Inferior parietal cortex (tissue), 1 donor: ENCODE measurements at regions not wholly inside any gene's neighbourhood (a gene's known extent, or its start where the extent isn't known, plus 50 kb on each side); places are given as distances from the start of the nearest gene placed in this dataset.
A peak's percentile ranks its signal among the peaks of the same experiment; 100 is the strongest.
"Not testable (repeated sequence)": the region's sequence is repeated elsewhere in the genome, so short reads cannot be mapped to it uniquely, and the experiment has no call there.

Source experiments
- DNase-seq: peaks from one replicate; pipeline ENCODE4 v3.0.0-alpha.2; 2016; ENCODE audit errors: extremely low spot score

DNA sequence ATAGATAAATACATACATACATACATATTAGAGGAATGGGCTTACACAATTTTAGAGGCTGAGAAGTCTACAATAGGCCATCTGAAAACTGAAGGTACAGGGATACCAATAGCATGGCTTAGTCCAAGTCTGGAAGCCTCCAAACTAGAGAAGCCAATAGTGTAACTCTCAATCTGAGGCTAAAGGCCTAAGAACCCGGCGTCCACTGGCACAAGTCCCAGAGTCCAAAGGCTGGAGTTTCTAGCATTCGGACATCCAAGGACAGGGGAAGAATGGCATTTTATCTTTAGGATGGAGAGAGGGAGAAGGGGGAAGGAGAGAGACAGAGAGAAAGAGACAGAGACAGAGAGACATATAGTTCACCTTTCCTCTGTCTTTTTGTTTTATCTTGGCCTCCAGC, 63.7 kb upstream of the SYT4 start:
- no peak for DNase-seq

DNA sequence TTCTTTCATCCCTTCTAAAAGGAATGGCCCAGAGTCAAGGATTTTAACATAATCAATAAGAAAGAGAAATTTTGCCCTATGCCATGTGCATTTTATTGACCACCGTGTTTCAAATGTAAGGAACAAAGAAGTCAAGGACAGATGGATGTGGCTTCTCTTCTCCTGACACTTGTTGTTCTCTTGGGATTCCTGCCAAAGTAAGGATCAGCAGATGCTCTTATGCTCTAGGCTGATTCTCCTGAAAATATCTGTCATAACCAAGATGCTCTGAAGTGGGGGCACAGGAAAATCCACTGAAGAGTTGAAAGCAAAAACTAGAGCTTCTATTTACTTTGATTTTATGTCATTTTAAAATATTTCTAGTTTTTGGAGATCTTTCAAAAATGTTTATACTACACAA, 72.9 kb upstream of the SYT4 start:
- DNase-seq = no peak

DNA sequence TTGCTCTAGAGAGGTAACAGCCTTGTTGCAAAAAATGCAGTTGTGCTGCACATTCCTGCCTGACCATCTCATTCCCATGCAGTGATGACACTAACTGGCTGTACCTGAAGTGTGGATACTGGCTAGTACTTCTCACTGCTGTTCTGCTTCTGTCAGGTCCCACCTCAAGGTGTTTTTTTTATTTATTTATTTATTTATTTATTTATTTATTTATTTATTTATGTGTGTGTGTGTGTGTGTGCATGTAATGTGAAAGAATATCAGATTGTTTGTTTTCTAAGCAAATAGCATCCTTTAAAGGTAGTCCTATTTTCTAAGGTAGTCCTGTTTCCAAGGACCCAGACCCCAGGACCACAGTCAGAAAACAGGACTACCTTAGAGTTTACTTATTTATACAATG, 87.2 kb upstream of the SYT4 start:
- no peak for DNase-seq

DNA sequence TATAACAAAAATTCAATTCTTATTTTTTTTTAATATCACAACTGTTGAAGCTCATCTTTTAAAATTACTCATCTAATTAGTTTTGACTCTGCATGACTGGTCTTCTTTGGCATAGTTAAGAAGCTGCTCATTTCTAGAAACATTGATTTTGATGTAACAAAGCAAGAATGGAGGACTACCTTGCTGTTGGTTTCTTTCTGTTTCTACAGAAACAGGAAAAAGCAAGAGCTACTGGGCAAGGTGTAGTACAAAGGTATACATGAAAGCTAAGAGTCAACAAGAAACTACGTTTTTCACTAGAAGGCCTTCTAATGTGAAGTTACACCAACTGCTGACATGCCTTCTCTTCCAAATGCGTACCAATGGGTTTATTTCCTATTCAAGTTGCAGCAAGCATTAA, 90.6 kb upstream of the SYT4 start:
- DNase-seq = no peak

DNA sequence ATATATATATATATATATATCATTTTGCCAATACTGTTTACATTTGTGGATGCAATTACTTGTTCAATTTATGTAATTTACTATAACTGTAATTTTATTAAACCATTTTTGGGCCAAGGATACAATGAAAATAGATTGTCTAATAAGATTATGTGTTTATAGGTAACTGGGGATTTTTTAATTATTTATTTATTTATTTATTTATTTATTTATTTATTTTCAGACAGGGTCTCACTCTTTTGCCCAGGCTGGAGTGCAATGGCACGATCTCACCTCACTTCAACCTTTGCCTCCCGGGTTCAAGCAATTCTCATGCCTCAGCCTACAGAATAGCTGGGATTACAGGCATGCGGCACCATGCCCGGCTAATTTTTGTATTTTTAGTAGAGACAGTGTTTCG, 92.0 kb upstream of the SYT4 start:
- not testable (repeated sequence) for DNase-seq

DNA sequence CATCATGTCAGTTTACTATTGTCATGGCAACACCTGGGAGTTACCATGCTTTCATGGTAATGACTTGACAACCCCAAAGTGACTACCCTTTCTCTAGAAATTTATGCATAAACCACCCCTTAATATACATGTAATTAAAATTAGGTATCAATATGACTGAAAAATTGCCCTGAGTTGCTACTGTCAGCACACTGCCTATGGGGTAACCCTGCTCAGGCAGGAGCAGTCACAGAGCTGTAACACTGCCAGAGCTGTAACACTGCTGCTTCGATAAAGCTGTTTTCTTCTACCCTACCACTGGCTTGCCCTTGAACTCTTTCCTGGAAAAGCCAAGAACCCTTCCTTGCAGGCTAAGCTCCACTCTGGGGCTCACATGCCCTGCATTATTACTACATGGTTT, 95.5 kb upstream of the SYT4 start:
- no peak for DNase-seq

DNA sequence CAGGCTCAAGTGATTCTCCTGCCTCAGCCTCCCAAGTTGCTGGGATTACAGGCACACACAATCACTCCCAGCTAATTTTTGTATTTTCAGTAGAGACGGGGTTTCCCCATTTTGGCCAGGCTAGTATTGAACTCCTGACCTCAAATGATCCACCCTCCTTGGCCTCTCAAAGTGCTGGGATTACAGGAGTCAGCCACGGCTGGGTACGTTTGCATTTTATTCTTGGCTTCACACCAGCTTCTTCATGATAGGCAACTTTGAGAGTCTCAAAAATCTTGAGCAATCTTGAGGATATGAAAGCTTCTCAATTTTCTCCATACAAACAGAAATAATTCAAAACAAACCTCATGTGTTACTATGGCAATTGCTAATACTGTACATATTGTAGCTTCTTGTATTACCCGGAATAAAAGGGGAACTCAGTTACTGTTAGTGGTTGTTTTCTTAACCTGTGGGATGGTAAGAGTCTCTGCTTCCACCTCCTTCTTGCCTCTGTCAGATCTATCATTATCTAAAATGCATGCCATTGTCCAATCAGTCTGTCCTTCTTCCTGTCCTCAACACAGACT, 102.9 kb upstream of the SYT4 start:
- DNase-seq = no peak

DNA sequence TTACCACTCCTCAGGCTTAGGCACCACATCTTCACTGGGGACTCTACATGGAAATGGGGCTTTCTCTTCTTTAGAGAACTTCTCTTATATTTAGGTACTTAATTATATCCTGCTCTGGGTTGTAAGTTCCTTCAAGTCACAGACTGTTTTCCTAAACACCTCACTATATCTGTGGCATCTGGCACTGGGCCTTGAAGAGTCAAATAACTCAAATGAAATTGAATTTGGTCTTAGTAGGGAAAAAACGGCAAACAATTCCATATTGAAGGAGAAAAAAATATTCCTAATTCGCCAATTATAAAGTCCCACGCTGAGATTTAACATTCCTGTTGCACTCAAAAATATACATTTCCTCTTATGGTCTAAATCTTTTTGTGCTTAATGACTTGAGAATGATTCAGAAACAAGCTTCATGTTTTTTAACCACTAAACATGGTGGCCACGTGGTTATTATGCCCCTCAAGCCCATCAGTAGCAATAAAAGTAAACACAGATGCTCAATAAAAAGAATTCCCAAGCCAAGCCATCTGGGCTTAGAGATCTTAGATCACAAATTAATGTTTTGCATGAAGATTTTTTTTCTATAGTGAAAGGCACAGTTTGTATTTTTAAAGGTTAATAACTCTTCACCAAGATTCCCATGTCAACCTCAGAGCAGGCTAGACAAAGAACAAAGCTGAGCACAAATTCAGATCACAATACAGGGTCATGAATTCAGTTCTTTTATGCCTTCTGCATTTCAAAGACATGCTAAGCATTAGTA, 105.5 kb upstream of the SYT4 start:
- DNase-seq = no peak

DNA sequence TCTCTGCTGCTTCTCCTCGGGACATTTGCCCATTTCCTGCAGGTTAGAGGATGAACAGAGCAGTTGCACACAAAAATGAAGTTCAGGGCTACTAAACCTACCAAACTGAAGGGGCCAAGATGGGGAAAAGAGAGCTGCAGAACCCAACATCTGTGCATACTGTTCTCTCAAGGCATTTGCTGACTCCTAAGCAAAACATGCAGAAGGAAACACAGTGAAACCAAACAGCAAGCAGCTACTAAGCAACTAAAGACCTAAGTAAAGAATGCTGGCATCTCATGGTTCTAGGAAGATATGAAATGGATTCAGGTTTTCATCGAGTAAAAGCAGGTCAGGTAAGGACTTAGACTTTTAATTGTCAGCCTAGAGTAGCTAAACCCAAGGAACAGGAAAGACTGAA, 111.9 kb upstream of the SYT4 start:
- no peak for DNase-seq

DNA sequence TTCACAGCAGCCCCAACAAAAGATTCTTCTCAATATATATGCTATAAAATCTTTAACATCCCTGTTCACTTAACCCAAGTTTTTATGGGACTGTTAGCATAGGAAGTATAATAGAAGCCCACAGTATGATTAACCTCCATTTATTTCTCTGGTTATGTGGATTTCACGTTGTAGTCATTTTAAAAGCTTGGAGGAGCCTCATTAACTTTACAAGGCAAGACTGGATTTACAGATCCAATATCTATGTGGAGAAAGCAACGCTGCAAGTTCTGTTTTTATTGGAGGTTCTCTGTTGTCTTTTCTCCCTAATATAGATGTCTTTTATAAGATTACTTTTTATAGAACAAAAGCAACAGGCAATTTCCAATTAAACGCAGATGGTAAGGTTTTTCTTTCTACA, 114.9 kb upstream of the SYT4 start:
- no peak for DNase-seq

DNA sequence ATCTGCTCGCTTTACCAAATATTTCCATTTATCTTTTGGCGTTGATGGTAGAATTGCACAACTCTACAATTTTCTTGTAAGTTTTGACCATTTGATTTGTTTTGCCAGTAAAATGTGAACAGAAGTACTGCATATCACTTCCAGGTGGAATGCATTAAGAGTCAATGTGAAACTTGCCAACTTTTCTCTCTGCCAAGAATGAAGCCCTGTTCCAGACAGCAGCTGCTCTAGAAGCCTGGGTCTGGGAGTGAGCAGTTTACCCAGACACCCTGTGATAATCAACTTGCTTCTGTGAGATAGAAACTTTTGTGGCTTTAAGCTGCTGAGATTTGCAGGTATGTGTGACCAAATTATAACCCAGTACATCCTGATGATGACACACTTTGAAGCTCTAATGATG, 115.9 kb upstream of the SYT4 start:
- no peak for DNase-seq

DNA sequence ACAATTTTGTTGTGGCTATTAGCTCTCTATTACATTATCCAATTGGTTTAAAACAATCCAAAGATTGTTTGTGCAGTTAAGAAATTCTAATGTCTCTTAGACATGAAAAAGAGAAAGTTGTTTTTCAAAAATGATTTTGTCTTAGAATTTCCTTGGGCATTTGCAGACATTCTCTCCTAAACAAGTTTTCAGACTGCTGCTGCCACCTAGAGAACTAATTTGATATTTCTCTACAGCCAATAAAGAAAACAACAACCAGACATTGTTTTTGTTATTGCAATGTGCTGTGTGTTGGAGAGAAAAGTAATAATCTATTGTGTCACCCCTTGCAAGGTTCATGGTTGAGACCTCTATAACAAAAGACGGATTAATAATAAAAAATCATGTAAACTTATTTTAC, 119.0 kb upstream of the SYT4 start:
- peak; percentile 70 for DNase-seq

DNA sequence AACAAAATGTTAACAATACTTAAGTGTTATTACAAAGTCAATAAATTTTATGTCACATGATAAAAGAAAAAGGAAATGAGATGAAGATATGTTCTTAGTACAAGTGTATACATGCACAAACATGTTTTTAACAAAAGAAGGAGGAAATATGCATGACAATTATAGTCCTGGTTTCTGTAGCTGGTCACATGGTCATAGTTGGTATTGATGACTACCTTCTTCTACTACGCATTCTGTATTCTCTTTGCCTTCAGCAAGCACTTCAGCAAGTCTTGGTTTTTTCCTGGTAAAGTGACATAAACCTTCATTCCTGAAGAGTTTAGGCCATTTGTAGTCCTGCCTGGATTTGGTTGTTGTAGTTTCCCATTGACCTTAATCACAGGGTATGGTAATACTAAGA, 121.3 kb upstream of the SYT4 start:
- no peak for DNase-seq

DNA sequence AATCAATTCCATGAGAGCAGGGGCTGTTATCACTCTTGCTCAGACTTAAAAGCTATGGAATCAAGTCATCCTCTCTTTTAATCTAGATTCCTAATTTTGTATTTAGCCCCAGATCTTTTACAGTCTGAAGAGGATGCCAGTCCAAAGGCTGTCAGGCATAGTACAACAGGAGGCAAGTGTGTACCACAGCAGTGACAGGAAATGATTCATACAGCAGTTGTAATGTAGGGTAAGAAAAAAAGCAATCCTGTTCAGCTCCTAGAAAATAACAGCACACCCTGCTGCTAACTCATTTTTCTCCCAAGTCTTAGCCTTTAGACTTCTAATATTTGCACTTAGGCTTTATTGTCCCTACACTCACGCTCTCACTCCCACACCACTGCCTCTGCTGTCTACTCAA, 127.8 kb upstream of the SYT4 start:
- no peak for DNase-seq

DNA sequence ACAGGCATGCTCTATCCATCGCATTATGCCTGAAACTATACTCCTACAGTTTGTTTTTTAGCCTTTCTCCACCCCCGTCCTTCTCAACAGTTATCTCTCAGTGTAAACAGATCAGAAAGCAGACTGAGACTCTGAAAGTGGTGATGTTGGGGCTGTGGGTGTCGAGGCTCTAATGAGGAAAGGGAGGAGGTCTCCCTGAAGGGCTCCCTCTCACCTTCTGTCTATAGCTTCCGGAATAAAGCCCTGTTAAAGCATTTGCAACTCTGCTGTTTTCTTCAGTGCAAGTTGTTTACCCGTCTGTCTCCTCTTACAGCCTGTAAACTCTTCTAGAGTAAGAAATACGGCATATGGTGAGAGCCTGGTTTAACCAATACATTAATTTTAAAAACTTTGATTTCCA, 136.7 kb upstream of the SYT4 start:
- no peak for DNase-seq

DNA sequence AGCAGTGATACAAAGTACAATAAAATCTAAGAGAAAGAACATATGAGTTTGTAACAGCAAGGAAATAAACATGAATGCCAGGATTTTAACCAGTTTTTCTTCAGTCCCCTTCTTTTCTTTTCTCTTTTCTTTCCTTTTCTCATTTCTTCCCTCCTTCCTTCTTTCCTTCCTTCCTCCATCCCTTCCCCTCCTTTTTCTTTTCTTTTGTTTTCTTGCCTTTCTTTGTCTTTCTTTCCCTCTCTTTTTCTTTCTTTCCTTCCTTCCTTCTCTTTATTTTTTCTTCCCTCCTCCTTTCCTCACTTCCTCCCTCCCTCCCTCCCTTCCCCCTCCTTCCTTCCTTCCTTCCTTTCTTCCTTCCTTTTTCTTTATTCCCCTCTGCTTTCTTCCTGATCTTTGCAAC, 142.8 kb upstream of the SYT4 start:
- no peak for DNase-seq

DNA sequence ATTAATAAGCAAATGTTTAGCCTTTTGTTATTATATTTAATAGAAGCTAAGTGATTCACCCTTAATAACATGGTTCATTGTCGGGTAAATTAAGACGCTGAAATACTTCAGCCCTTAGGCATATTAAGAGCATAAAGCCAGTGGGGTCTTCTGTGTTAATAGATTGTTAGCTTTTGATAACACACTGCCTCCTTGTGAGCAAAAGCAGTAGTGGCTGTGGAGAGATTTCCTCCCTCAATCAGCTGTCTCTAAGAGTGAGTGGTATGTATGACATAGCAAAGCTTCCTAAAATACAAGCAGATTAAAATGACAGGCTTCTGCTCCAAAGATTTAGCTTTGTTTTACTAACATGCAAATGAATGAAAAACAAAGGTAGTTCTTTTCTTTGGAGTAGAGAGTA, 143.7 kb upstream of the SYT4 start:
- no peak for DNase-seq

DNA sequence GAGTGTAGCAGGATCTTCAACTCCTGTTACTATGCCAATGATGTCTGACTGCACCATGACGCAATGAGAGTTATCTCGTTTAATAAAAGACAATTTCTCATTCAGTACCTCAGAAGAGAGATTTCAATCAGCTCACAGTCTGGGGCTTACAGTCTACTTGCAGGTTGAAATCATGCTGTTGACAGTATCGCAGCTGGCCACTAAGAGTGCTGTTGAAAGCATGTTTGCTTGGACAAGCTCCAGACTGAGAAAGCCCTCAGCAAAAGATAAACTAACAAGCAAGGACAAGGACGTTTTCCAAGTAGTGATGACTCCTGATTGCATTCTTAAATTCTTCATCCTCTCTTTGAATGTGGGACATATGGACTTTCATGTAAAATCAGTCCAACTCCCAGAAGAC, 145.2 kb upstream of the SYT4 start:
- no peak for DNase-seq

DNA sequence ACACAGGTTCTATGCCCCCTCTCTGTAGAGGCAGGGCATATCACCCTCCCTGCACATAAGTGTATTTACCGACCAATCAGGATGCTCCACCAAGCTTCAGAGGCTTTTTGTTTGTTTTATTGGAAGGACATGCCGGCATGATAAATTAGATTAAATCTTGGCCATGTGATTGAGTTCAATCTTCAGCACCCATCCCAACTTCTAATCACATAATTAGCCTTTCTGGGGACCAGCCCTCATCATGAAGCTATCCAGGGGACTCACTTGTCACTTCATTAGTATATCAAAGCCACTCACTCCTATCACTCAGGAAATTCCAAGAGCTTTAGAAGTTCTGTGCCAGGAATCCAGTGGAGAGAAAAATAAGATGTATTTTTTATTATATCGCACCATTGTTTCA, 158.6 kb upstream of the SYT4 start:
- DNase-seq = no peak

DNA sequence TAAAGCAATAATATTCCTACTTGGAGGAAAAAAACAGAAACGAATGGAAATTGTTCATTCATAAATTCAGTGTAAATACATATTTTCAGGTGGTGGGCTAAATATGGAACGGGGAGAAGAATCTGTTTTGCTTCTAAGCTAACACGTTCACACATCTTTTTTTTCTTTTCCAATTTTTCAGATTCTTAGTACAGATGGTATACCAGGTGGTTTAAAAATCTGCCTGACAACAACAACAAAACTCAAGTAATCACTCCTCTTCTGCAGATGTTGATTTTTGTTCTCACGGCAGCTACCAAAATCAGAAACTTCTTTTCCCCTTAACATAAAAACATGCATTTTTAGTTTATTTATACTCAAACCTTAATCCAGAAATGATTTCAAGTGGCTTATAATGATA, 164.8 kb upstream of the SYT4 start:
- DNase-seq = no peak

DNA sequence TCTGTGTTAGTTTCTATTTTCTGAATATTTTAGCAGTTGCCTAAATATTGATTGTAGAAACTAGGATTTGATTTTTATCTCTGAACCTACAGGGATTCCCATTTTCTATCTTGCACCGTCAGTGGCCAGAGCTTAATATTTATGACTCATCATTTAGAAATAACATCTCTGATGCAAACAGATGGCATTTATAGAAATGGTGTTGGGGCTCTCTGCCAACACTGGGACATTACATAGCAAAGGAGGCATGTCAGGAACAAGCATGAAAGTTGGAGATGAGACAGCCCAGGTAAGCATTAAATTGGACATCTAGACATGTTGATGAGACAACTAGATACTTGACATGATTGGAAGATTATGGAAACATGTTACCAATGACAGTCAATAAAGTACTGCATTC, 165.3 kb upstream of the SYT4 start:
- DNase-seq = no peak

DNA sequence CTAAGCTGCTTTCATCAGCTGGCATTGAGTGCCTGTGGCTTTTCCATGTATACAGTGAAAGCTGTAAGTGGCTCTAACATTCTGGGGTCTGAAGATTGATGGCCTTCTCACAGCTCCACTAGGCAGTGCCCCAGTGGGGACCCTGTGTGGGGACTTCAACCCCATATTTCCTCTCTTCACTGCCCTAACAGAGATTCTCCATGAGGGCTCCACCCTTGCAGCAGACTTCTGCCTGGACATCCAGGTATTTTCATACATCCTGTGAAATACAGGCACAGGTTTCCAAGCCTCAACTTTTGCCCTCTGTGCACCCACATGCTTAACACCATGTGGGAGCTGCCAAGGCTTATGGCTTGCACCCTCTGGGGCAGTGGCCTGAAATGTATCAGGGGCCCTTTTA, 188.2 kb upstream of the SYT4 start:
- no peak for DNase-seq

DNA sequence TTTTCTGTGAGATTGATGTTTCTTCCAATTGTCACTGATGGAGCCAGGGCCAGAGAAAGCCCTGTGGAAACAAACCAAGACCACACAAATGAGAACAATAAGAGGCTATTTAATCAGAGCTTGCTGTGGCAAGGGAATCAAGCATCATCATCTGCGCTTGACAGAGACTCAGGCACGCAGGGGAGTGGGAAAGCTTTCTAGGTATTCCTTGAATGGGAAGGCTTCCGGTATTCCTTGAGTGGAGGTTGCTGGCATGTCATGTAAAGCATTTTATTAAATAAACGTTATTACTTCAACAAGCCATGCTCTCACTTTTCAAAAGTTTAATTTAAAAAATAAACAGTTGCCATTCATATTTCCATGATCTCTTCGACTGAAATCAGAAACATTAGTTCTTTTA, 194.6 kb upstream of the SYT4 start:
- DNase-seq = no peak

DNA sequence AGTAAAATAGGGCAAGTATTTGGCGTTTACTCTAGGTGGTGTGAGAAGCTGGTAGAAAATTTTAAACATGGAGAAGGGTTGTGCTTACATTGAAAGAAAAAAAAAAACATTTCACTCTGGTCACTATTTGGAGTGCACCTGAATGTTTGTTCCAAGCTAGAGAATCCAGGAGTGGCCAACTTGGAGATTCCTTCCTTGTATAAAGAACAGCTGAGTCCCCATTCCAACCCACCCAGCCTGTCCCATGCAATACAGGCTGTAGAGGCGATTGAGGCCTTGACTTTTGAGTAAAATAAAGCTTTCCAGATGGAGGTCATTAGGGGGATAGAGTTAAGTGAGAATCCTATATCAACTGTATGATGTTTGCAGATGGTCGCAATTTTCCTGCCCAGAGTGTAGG, 203.8 kb upstream of the SYT4 start:
- DNase-seq = no peak
